Duodenal mucosa (tissue), 2 donors: ENCODE measurements at regions not wholly inside any gene's neighbourhood (a gene's known extent, or its start where the extent isn't known, plus 50 kb on each side); places are given as distances from the start of the nearest gene placed in this dataset.
"Not testable (repeated sequence)": the region's sequence is repeated elsewhere in the genome, so short reads cannot be mapped to it uniquely, and the experiment has no call there.

Source experiments
- H3K27ac ChIP-seq: one replicate; pipeline ENCODE4 v1.7.0; 2013; ENCODE audit warnings: low read depth, low read length
- H3K27me3 ChIP-seq, 2 donors: one replicate each; pipeline ENCODE4 v1.7.0; 2013; ENCODE audit warnings: low read length in 2 of 2, control low read depth in 1 of 2; ENCODE audit not compliant: insufficient read depth in 2 of 2, control insufficient read depth in 1 of 2
- H3K36me3 ChIP-seq, 2 donors: one replicate each; pipeline ENCODE4 v1.7.0; 2013; ENCODE audit warnings: low read length in 2 of 2, control low read depth in 1 of 2; ENCODE audit not compliant: insufficient read depth in 2 of 2, control insufficient read depth in 1 of 2
- H3K4me1 ChIP-seq, 2 donors: one replicate each; pipeline ENCODE4 v1.7.0; 2013; ENCODE audit warnings: low read length in 2 of 2, control low read depth in 1 of 2; ENCODE audit not compliant: insufficient read depth in 2 of 2, control insufficient read depth in 1 of 2
- H3K4me3 ChIP-seq, 2 donors: one replicate each; pipeline ENCODE4 v1.7.0; 2013; ENCODE audit warnings: low read length in 2 of 2, low read depth in 1 of 2
- H3K9ac ChIP-seq, 2 donors: one replicate each; pipeline ENCODE4 v1.7.0; 2013; ENCODE audit warnings: low read length in 2 of 2, low read depth in 1 of 2
- H3K9me3 ChIP-seq, 2 donors: one replicate each; pipeline ENCODE4 v1.7.0; 2013; ENCODE audit warnings: low read length in 2 of 2, control low read depth in 1 of 2; ENCODE audit not compliant: control insufficient read depth in 1 of 2

DNA sequence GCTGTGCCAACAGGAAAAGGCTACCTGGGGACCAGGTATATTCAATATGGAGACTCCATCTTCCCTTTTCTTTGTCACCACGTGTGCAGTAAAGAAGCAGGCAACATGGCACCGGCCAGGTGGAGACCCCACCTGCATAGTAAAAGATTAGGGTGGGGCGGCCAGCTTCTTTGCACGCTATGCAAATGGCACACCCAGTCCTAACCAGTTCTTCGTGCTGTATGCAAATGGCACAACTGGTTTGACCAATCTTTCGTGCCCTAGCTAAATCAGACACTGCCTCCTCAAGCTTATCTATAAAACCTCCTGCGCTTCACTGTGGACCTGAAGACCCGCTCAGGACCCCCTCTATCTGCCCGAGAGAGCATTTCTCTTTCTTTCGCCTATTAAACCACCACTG lies 88.8 kb upstream of the EZR start:
- Histone ChIP-seq H3K27ac (no peak overlapping the region), H3K36me3 (no peaks in the 10 kb centered on the region), H3K4me1 (peaks cover 0 to 3% of the 10 kb centered on the region in 2 donors), H3K27me3 (no peaks in the 10 kb centered on the region), H3K9ac (no peak overlapping the region), H3K4me3 (no peak overlapping the region), H3K9me3 (peaks cover 8 to 10% of the 10 kb centered on the region in 2 donors)

DNA sequence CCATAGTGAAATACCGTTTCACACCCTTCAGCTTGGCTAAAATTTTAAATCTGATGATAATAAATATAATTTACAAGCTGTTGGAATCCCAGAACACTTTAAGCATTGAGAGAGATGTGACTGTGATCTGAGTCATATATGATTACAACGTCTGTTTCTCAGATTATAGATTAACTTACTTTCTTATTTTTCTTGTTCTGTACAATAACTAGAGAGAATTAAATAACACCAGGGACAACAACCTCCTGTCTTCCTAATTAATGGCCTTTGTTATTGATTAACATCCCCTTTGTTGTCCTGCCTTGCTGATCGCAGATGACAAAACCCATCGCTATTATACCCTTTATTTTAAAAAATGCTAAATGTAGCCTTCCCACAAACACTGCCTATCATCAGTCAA lies 87.8 kb upstream of the EZR start:
- H3K27me3 ChIP-seq = no peaks in the 10 kb centered on the region
- H3K27ac ChIP-seq = no peak overlapping the region
- peaks cover 0 to 3% of the 10 kb centered on the region in 2 donors for H3K4me1 ChIP-seq
- no peak overlapping the region for H3K9ac ChIP-seq
- peaks cover 8 to 10% of the 10 kb centered on the region in 2 donors for H3K9me3 ChIP-seq
- no peak overlapping the region for H3K4me3 ChIP-seq
- no peaks in the 10 kb centered on the region for H3K36me3 ChIP-seq

DNA sequence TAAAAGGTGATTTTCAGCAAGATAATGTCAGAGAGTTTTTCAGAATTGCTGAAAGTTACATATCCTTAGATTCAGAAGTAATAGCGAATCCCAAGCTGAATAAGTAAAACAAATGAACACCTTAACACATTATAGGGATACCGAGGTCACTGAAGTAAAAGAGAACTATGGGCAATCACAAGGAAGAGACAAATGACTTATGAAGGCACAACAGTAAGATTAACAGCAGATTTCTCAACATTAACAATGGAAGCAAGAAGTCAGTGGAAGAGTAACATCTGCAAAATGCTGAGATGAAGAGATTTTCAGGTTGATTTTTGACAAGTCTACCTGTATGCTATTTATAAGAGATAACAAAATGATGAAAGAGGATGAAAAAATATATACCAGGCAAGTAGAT lies 86.1 kb upstream of the EZR start:
- no peak overlapping the region for H3K4me3 ChIP-seq
- no peaks in the 10 kb centered on the region for H3K36me3 ChIP-seq
- no peak overlapping the region for H3K9ac ChIP-seq
- H3K4me1 ChIP-seq = no peaks in the 10 kb centered on the region
- H3K27me3 ChIP-seq = no peaks in the 10 kb centered on the region
- no peak overlapping the region for H3K27ac ChIP-seq
- H3K9me3 ChIP-seq = peaks cover 8 to 10% of the 10 kb centered on the region in 2 donors

DNA sequence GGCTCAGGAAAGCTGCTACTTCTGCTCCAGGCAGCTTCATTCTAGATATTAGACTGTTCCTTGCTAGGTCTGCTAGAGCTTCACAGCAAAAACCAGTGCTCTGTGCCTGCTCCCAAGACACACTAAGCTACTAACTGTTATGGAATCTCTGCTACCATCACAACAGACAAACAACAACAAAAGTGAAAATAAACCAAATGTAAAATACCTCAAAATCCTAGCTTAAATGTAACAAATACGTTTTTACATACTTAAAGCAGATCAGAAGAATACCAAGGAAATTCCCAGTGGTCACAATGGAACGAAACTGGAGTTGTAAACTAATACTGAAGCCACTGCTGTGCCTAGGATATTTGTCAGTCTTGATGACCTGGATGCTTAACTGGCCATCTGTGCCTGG lies 84.6 kb upstream of the EZR start:
- Histone ChIP-seq H3K9ac (no peak overlapping the region), H3K4me3 (no peak overlapping the region), H3K27me3 (no peaks in the 10 kb centered on the region), H3K27ac (no peak overlapping the region), H3K36me3 (no peaks in the 10 kb centered on the region), H3K4me1 (no peaks in the 10 kb centered on the region), H3K9me3 (peaks cover 8 to 10% of the 10 kb centered on the region in 2 donors)

DNA sequence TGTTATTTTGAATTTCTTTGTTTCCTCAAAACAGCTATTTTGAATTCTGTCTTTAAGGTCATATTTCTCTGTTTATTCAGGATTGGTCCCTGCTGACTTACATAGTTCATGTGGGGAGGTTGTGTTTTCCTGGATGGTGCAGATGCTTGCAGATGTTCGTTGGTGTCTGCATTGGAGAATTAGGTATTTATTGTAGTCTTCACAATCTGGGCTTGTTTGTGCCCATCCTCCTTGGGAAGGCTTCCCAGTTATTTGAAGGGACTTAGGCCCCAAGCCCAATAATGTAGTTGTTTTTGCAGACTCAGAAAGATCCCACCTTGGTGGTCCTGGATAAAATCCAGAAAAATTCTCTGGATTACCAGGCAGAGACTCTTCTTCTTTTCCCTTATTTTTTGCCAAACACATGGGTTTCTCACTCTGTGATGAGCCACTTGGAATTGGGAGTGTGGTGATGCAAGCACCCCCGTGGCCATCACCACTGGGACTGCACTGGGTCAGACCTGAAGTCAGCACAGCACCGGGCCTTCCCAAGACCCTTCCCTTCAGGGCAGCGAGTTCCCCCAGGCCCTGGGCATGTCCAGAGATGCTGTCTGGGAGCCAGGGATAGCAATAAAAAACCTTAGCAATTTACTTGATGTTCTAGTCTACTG lies 81.6 kb upstream of the EZR start:
- peaks cover 8 to 10% of the 10 kb centered on the region in 2 donors for H3K9me3 ChIP-seq
- no peaks in the 10 kb centered on the region for H3K27me3 ChIP-seq
- no peaks in the 10 kb centered on the region for H3K36me3 ChIP-seq
- no peak overlapping the region for H3K27ac ChIP-seq
- H3K4me1 ChIP-seq = no peaks in the 10 kb centered on the region
- H3K4me3 ChIP-seq = no peak overlapping the region
- no peak overlapping the region for H3K9ac ChIP-seq

DNA sequence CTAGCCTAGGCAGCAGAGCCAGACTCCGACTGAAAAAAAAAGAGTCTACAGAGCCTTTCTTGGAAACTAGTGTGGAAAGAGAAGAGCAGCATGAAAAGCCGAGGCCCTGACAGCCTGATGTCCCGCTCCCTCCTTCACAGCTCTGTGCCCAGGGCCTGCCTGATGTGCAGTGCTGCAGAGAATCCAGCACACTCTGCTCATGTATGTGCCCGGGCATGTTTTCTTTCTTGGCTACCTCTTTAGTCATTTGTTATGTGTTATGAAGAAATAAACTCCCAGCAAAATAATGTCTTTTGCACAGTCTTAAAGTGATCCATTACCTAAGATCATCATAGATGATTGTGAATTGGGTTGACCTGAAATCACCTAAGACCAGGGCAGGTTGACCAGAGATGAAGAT lies 78.1 kb upstream of the EZR start:
- Histone ChIP-seq H3K9me3 (no peaks in the 10 kb centered on the region), H3K36me3 (no peaks in the 10 kb centered on the region), H3K27ac (no peak overlapping the region), H3K27me3 (no peaks in the 10 kb centered on the region), H3K9ac (no peak overlapping the region), H3K4me3 (no peak overlapping the region), H3K4me1 (no peaks in the 10 kb centered on the region)

DNA sequence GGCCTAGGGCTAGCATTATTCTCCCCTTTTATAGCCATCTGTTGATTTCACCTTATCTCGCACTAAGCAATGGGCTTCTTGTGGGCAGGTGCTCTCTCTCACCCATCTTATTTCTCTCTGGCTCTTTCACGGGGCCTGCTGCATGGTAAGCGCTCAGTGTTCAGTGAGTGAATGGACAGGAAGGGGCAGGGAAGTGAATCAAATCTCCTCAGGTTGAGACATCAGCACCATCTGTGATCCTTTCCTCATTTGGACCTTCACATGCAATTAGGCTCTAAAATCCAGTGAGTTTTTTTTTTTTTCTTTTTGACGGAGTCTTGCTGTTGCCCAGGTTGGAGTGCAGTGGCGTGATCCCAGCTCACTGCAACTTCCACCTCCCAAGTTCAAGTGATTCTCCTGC lies 76.5 kb upstream of the EZR start:
- H3K4me3 ChIP-seq = no peak overlapping the region
- no peak overlapping the region for H3K9ac ChIP-seq
- H3K27ac ChIP-seq = no peak overlapping the region
- H3K27me3 ChIP-seq = no peaks in the 10 kb centered on the region
- no peaks in the 10 kb centered on the region for H3K36me3 ChIP-seq
- no peaks in the 10 kb centered on the region for H3K9me3 ChIP-seq
- H3K4me1 ChIP-seq = no peaks in the 10 kb centered on the region

DNA sequence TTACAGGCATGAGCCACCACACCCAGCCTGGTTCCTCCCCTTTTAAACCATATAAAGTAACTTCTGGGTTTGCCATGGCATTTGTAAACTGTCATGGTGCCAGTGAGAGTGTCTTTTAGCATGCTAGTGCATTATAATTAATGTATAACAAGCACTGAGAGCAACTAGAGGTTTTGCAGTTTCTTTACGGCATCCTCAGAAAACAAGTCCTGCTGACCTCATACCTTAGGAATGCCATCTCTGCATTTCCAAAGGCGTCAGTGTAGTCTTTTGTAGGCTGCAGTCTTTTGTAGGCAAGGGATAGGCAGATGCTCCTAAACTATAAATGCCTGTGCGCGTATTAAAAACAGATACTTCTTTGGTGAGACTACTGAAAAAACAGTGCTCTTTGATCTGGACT lies 75.0 kb upstream of the EZR start:
- H3K36me3 ChIP-seq = no peaks in the 10 kb centered on the region

DNA sequence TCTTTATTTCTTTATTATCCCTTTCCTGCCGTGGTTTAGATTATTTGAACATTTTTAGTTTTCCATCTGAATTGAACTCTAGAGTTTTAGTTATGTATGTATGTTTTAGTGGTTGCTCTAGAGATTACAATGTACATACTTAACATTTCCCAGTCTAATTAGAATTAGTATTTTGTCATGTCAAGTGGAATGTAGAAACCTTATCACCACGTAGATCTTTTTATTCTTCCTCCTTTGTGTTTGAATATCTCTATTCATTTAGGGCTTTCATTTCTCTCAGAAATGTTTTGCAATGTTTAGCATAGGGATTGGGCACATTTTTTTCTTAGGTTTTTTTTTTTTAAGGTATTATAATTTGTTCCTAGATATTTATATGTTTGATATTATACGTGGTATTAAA lies 73.1 kb upstream of the EZR start:
- Histone ChIP-seq H3K27ac (no peak overlapping the region), H3K36me3 (no peaks in the 10 kb centered on the region), H3K9me3 (no peaks in the 10 kb centered on the region), H3K4me1 (no peaks in the 10 kb centered on the region), H3K9ac (no peak overlapping the region), H3K4me3 (no peak overlapping the region), H3K27me3 (no peaks in the 10 kb centered on the region)

More for the DNA sequence above, 75.0 kb upstream of the EZR start:
- no peaks in the 10 kb centered on the region for H3K27me3 ChIP-seq
- H3K9ac ChIP-seq = no peak overlapping the region
- H3K27ac ChIP-seq = no peak overlapping the region
- H3K4me3 ChIP-seq = no peak overlapping the region
- H3K9me3 ChIP-seq = no peaks in the 10 kb centered on the region
- H3K4me1 ChIP-seq = no peaks in the 10 kb centered on the region

DNA sequence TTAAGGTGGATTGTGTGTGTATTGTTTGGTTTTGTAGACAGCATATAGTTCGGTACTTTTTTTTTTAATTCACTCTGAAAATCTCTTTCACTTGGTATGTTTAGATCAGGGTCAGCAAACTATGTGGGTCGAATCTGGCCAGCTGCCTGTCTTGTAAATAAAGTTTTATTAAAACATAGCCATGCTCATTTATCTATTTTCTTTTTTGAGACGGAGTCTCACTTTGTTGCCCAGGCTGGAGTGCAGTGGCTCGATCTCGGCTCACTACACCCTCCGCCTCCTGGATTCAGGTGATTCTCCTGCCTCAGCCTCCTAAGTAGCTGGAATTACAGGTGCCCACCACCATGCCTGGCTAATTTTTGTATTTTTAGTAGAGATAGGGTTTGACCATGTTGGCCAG lies 72.4 kb upstream of the EZR start:
- H3K27ac ChIP-seq, H3K27me3 ChIP-seq, H3K9me3 ChIP-seq: not testable (repeated sequence)

DNA sequence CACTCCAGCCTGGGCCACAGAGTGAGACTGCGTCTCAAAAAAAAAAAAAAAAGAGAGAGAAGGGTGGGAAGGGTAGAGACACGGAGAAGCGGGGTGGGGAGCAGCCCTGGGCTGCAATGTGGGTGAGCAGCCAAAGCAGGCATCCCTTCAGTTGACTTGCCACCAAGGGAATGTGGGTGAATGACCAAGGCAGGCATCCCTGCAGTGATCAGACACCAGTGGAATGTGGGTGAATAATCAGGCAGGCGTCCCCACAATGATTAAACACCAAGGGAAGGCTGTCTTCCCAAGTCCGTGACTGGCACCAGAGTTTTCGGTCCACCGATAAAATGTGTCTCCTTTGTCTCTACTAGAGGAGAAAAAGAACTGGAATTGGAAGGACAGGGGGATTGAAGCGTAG lies 69.0 kb upstream of the EZR start:
- not testable (repeated sequence) for H3K27ac ChIP-seq, H3K4me1 ChIP-seq, H3K9me3 ChIP-seq, H3K9ac ChIP-seq, H3K4me3 ChIP-seq, H3K27me3 ChIP-seq, H3K36me3 ChIP-seq

More for the DNA sequence above, 72.4 kb upstream of the EZR start:
- not testable (repeated sequence) for H3K36me3 ChIP-seq, H3K4me1 ChIP-seq, H3K9ac ChIP-seq, H3K4me3 ChIP-seq
